ENCODE measurements at regions not wholly inside any gene's neighbourhood (a gene's known extent, or its start where the extent isn't known, plus 50 kb on each side); places are given as distances from the start of the nearest gene placed in this dataset.
"Not testable (repeated sequence)": the region's sequence is repeated elsewhere in the genome, so short reads cannot be mapped to it uniquely, and the experiment has no call there.

- DNase-seq, result not testable (repeated sequence)
These were observed 393.6 kb downstream of the GOLGA6L6 start for GRCh38 chr15:20148008-20148407.

- not testable (repeated sequence) for DNase-seq
These were observed 397.1 kb downstream of the GOLGA6L6 start for GRCh38 chr15:20144333-20145036.

- DNase-seq, result not testable (repeated sequence)
These were observed 398.7 kb downstream of the GOLGA6L6 start for GRCh38 chr15:20142906-20143305.

- not testable (repeated sequence) for DNase-seq
These were observed 399.2 kb downstream of the GOLGA6L6 start for GRCh38 chr15:20142410-20142809.

GRCh38 chr15:20124668-20125067 is 416.9 kb downstream of the GOLGA6L6 start:
- not testable (repeated sequence) for DNase-seq

- no peak for DNase-seq
These were observed 435.6 kb downstream of the GOLGA6L6 start for GRCh38 chr15:20106026-20106425.

GRCh38 chr15:20105011-20105990 is 436.3 kb downstream of the GOLGA6L6 start:
- DNase-seq, result not testable (repeated sequence)

GRCh38 chr15:20104551-20104950 is 437.0 kb downstream of the GOLGA6L6 start:
- DNase-seq, result not testable (repeated sequence)

GRCh38 chr15:20102862-20103261 is 438.7 kb downstream of the GOLGA6L6 start:
- DNase-seq, result not testable (repeated sequence)

GRCh38 chr15:20102209-20102608 is 439.4 kb downstream of the GOLGA6L6 start:
- DNase-seq, result not testable (repeated sequence)

- not testable (repeated sequence) for DNase-seq
These were observed 440.3 kb downstream of the GOLGA6L6 start for GRCh38 chr15:20101281-20101680.

GRCh38 chr15:20100604-20101270 is 440.9 kb downstream of the GOLGA6L6 start:
- DNase-seq, result not testable (repeated sequence)

GRCh38 chr15:20095699-20096303 is 445.8 kb downstream of the GOLGA6L6 start:
- DNase-seq, result not testable (repeated sequence)

- DNase-seq, result not testable (repeated sequence)
These were observed 452.1 kb downstream of the GOLGA6L6 start for GRCh38 chr15:20089541-20089940.

- DNase-seq, result not testable (repeated sequence)
These were observed 457.6 kb downstream of the GOLGA6L6 start for GRCh38 chr15:20084026-20084425.

- DNase-seq, result not testable (repeated sequence)
These were observed 467.5 kb downstream of the GOLGA6L6 start for GRCh38 chr15:20074082-20074481.

GRCh38 chr15:20069043-20069442 is 472.6 kb downstream of the GOLGA6L6 start:
- DNase-seq, result not testable (repeated sequence)

GRCh38 chr15:20066173-20066572 is 475.4 kb downstream of the GOLGA6L6 start:
- DNase-seq, result not testable (repeated sequence)

- DNase-seq, result not testable (repeated sequence)
These were observed 476.1 kb downstream of the GOLGA6L6 start for GRCh38 chr15:20065508-20065907.

- DNase-seq, result not testable (repeated sequence)
These were observed 478.4 kb downstream of the GOLGA6L6 start for GRCh38 chr15:20063167-20063566.

GRCh38 chr15:20060838-20061237 is 480.8 kb downstream of the GOLGA6L6 start:
- not testable (repeated sequence) for DNase-seq

- not testable (repeated sequence) for DNase-seq
These were observed 484.7 kb downstream of the GOLGA6L6 start for GRCh38 chr15:20056871-20057270.
